ENCODE measurements at regions not wholly inside any gene's neighbourhood (a gene's known extent, or its start where the extent isn't known, plus 50 kb on each side); places are given as distances from the start of the nearest gene placed in this dataset.

DNA sequence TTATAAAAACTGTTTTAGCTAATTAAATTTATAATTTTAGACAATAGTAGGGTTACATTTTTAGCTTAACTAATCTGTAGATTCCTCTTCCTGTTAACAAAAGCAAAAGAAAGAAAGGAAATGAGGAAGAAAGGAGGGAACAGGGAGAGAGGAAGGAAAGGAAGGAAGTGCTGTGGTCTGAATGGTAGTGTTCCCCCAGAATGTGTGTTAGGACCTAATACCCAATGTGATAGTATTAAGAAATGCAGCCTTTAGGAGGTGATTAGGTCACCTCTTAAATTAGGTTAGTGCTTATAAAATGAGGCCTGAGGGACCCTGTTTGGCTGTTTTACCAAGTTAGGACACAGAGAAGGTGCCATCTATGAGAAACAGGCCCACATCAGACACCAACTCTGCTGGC, 136.9 kb upstream of the SAMSN1 start:
- Histone ChIP-seq H3K9me3 (ENCODE audit: control insufficient read depth in 2 of 3, insufficient read depth in 1 of 3, low read length in 3 of 3) (no peaks in the 10 kb centered on the region), H3K4me1 (ENCODE audit: control insufficient read depth in 2 of 3, insufficient read depth in 2 of 3, low read depth in 1 of 3, low read length in 3 of 3) (no peaks in the 10 kb centered on the region), H3K27ac (ENCODE audit: low read depth in 2 of 2, low read length in 2 of 2) (no peak overlapping the region), H3K9ac (ENCODE audit: low read length in 3 of 3) (no peak overlapping the region), H3K36me3 (ENCODE audit: control insufficient read depth in 2 of 3, insufficient read depth in 3 of 3, low read length in 3 of 3) (no peaks in the 10 kb centered on the region), H3K4me3 (ENCODE audit: low read length in 3 of 3) (no peak overlapping the region), H3K27me3 (ENCODE audit: control insufficient read depth, insufficient read depth, low read length) (no peaks in the 10 kb centered on the region)
- TF ChIP-seq CTCF (IDR thresholded peaks at IDR 0.05; ENCODE audit: borderline replicate concordance, extremely low read depth, insufficient read depth), result no peak
- no peak for DNase-seq
- no peak for FAIRE-seq
- intact Hi-C loops (cut with DNase I), result no loop called here

DNA sequence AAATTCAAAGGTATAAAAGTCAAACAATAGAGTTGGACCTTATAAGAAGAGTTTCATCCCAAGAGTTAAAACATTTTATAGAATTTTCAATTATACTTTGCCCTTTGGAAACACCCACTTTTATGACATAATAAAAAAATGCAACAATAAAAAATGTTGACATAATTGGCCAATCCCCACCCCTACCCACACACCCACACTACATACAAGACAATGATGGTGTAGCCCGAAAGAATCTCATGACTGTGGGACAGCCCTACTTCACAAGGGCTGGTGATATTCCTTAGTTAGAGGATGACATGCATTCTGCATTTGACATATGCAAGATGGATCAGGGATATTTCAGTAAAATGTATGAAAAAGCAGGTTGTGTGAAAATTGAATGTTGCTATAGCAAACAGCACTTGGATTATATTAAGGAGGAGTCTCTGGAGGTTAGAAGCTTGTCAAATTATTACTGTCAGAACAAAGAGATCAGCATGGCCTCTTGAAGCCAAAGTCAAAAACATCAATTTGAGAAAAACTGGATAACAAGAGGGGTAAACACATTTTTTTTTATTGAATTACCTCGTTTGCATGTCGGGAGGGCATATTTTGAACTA, 133.0 kb upstream of the SAMSN1 start:
- H3K27ac ChIP-seq (ENCODE audit: low read depth in 2 of 2, low read length in 2 of 2), result no peak overlapping the region
- TF ChIP-seq CTCF (IDR thresholded peaks at IDR 0.05; ENCODE audit: borderline replicate concordance, extremely low read depth, insufficient read depth), result no peak
- FAIRE-seq (no peak), DNase-seq (no peak)
- H3K27me3 ChIP-seq (ENCODE audit: control insufficient read depth, insufficient read depth, low read length), result no peaks in the 10 kb centered on the region
- H3K36me3 ChIP-seq (ENCODE audit: control insufficient read depth in 2 of 3, insufficient read depth in 3 of 3, low read length in 3 of 3), result no peaks in the 10 kb centered on the region
- no peaks in the 10 kb centered on the region for H3K9me3 ChIP-seq (ENCODE audit: control insufficient read depth in 2 of 3, insufficient read depth in 1 of 3, low read length in 3 of 3)
- intact Hi-C loops (cut with DNase I), result no loop called here
- H3K4me3 ChIP-seq (ENCODE audit: low read length in 3 of 3), result no peak overlapping the region
- no peak overlapping the region for H3K9ac ChIP-seq (ENCODE audit: low read length in 3 of 3)
- no peaks in the 10 kb centered on the region for H3K4me1 ChIP-seq (ENCODE audit: control insufficient read depth in 2 of 3, insufficient read depth in 2 of 3, low read depth in 1 of 3, low read length in 3 of 3)

DNA sequence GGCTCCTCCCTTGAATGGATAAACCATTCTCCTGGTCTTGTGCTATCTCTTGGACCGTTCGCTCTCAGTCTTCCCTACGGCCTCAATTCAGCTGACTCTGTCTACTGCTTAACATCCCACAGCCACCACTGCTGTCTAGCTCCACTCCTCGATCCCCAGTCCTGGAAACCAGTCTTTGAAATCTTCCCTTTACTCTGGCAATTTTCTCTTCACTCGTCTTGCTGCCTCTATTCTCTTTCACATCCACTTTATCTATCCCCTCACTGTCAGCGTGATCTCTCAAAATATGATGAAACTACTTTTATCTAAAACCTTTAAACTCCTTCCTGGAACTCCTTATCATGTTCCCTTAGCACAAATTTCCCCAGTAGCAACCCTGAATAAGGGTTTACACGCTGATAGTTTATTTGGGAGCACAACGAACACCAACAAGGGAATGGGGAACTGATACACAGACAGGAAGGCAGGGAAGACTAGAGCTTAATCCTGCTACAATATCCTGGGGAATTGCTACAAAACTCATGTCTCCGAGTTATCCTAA, 131.6 kb upstream of the SAMSN1 start:
- Histone ChIP-seq H3K4me3 (ENCODE audit: low read length in 3 of 3) (no peak overlapping the region), H3K27ac (ENCODE audit: low read depth in 2 of 2, low read length in 2 of 2) (no peak overlapping the region), H3K4me1 (ENCODE audit: control insufficient read depth in 2 of 3, insufficient read depth in 2 of 3, low read depth in 1 of 3, low read length in 3 of 3) (no peaks in the 10 kb centered on the region), H3K36me3 (ENCODE audit: control insufficient read depth in 2 of 3, insufficient read depth in 3 of 3, low read length in 3 of 3) (no peaks in the 10 kb centered on the region), H3K9ac (ENCODE audit: low read length in 3 of 3) (no peak overlapping the region), H3K27me3 (ENCODE audit: control insufficient read depth, insufficient read depth, low read length) (no peaks in the 10 kb centered on the region), H3K9me3 (ENCODE audit: control insufficient read depth in 2 of 3, insufficient read depth in 1 of 3, low read length in 3 of 3) (no peaks in the 10 kb centered on the region)
- intact Hi-C loops (cut with DNase I), result no loop called here
- FAIRE-seq, result no peak
- DNase-seq, result no peak
- no peak for TF ChIP-seq CTCF (IDR thresholded peaks at IDR 0.05; ENCODE audit: borderline replicate concordance, extremely low read depth, insufficient read depth)

DNA sequence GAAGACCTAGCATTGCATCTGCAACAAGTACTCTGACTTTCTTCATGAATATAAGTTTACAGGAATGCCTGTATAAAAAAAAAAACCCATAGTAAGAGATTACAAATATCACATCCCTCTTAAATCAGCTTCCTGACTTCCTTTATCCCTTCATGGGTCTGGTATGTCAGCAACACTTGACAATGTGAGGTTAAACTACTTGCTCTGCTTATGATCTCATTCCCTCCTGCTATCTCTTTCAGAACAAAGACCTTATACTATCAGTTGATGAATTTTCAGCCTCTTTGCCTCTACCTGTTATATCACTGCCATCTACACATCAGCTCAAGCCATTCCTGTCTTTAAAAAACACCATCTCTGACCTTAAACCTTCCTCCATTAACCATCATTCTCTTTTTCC, 130.9 kb upstream of the SAMSN1 start:
- Histone ChIP-seq H3K4me1 (ENCODE audit: control insufficient read depth in 2 of 3, insufficient read depth in 2 of 3, low read depth in 1 of 3, low read length in 3 of 3) (no peaks in the 10 kb centered on the region), H3K27me3 (ENCODE audit: control insufficient read depth, insufficient read depth, low read length) (no peaks in the 10 kb centered on the region), H3K9ac (ENCODE audit: low read length in 3 of 3) (no peak overlapping the region), H3K4me3 (ENCODE audit: low read length in 3 of 3) (no peak overlapping the region), H3K9me3 (ENCODE audit: control insufficient read depth in 2 of 3, insufficient read depth in 1 of 3, low read length in 3 of 3) (no peaks in the 10 kb centered on the region), H3K27ac (ENCODE audit: low read depth in 2 of 2, low read length in 2 of 2) (no peak overlapping the region), H3K36me3 (ENCODE audit: control insufficient read depth in 2 of 3, insufficient read depth in 3 of 3, low read length in 3 of 3) (no peaks in the 10 kb centered on the region)
- no peak for TF ChIP-seq CTCF (IDR thresholded peaks at IDR 0.05; ENCODE audit: borderline replicate concordance, extremely low read depth, insufficient read depth)
- no peak for FAIRE-seq
- intact Hi-C loops (cut with DNase I), result no loop called here
- no peak for DNase-seq

All from kidney (tissue), 13 donors.